HCT116 (cell line): ENCODE measurements at regions not wholly inside any gene's neighbourhood (a gene's known extent, or its start where the extent isn't known, plus 50 kb on each side); places are given as distances from the start of the nearest gene placed in this dataset.

Experiments used
- ATAC-seq: fragments of 200-7000 bp; cut with Tn5 transposase; 2 replicates; pipeline ENCODE4 v1.9.1; 2020; ENCODE audit warnings: mild to moderate bottlenecking, moderate library complexity
- BruUV-seq: library from RNA; stranded (reverse); fragments of 400-500 nt; replicated peaks from 2 replicates; lab custom pipeline; 2021; lab: Mats Ljungman, UMichigan
- CTCF ChIA-PET: fragments of 300-600 bp; sonication (Branson Sonifier 250); formaldehyde crosslinking; loops from one replicate; lab custom pipeline; 2021; ENCODE audit warnings: antibody characterized with exemption; lab: Charles Lee
- POLR2A ChIA-PET: fragments of 300-600, 350-600 bp; sonication (Branson Sonifier 250); formaldehyde crosslinking; loops from one replicate; lab custom pipeline; 2021; ENCODE audit warnings: antibody characterized with exemption; lab: Charles Lee
- RAD21 ChIA-PET, 2 experiments: fragments of 300-600 bp; sonication (Branson Sonifier 250); formaldehyde crosslinking; loops; one replicate each; lab custom pipeline; 2023; ENCODE audit warnings: low total read pairs in 2 of 2; ENCODE audit not compliant: uncharacterized antibody in 2 of 2, unreplicated experiment in 2 of 2, low non-redundant PET in 1 of 2; lab: Charles Lee
- DNase-seq: peaks from one replicate; pipeline ENCODE4 v3.0.0-alpha.2; 2010; ENCODE audit warnings: low read depth, low spot score
- H2AFZ ChIP-seq: fragments of 200-600 bp; shearing (Covaris generic), sonication (generic); 2 replicates; pipeline ENCODE4 v1.6.1; 2017; ENCODE audit warnings: low read depth, mixed run types, mixed read lengths, antibody characterized with exemption, low read length; ENCODE audit not compliant: poor library complexity, severe bottlenecking
- H3K27ac ChIP-seq: 2 replicates; pipeline ENCODE4 v1.5.1; 2012; ENCODE audit warnings: low read depth, low read length
- H3K27me3 ChIP-seq: fragments of 200-600 bp; sonication (generic); 2 replicates; pipeline ENCODE4 v1.6.1; 2016; ENCODE audit warnings: mixed run types, low read length, mixed read lengths; ENCODE audit not compliant: insufficient read depth
- H3K36me3 ChIP-seq, 2 experiments: fragments of 200-500 bp in 1 of 2; fragments of 200-600 bp in 1 of 2; sonication (Bioruptor generic) in 1 of 2; sonication (generic) in 1 of 2; 2 replicates each; pipeline versions ENCODE4 v1.5.1 to v1.6.1; 2014 to 2016; ENCODE audit warnings: low read length in 2 of 2, inconsistent platforms in 1 of 2, mixed read lengths in 1 of 2, mixed run types in 1 of 2; ENCODE audit not compliant: insufficient read depth in 2 of 2, control insufficient read depth in 1 of 2
- H3K4me1 ChIP-seq, 2 experiments: fragments of 200-600 bp in 1 of 2; sonication (generic) in 1 of 2; 2 replicates each; pipeline versions ENCODE4 v1.5.1 to v1.6.1; 2012 to 2017; ENCODE audit warnings: low read length in 2 of 2, inconsistent platforms in 1 of 2, mild to moderate bottlenecking in 1 of 2, mixed read lengths in 1 of 2, mixed run types in 1 of 2, moderate library complexity in 1 of 2; ENCODE audit not compliant: insufficient read depth in 2 of 2, control insufficient read depth in 1 of 2
- H3K4me2 ChIP-seq: fragments of 200-600 bp; sonication (generic); 2 replicates; pipeline ENCODE4 v1.6.1; 2017; ENCODE audit warnings: mixed run types, low read length, mixed read lengths
- H3K4me3 ChIP-seq, 2 experiments: fragments of 200-600 bp in 1 of 2; sonication (generic) in 1 of 2; replicated peaks in 1 of 2; 2 replicates each; pipeline ENCODE4 v1.5.1; 2011 to 2016; ENCODE audit warnings: low read length in 2 of 2, control low read depth in 1 of 2, low read depth in 1 of 2, mild to moderate bottlenecking in 1 of 2, mixed read lengths in 1 of 2, mixed run types in 1 of 2
- H3K79me2 ChIP-seq: fragments of 200-600 bp; sonication (generic); 2 replicates; pipeline ENCODE4 v1.6.1; 2017; ENCODE audit warnings: mild to moderate bottlenecking, mixed run types, low read length, moderate library complexity, mixed read lengths; ENCODE audit not compliant: insufficient read depth
- H3K9ac ChIP-seq: fragments of 200-600 bp; sonication (generic); 2 replicates; pipeline ENCODE4 v1.6.1; 2016; ENCODE audit warnings: low read length, mixed read lengths
- H3K9me2 ChIP-seq: fragments of 200-600 bp; sonication (generic), shearing (Covaris generic); 2 replicates; pipeline ENCODE4 v1.6.1; 2017; ENCODE audit warnings: mixed run types, mild to moderate bottlenecking, moderate library complexity; ENCODE audit not compliant: insufficient read depth
- H3K9me3 ChIP-seq, 2 experiments: fragments of 200-500 bp in 1 of 2; fragments of 200-600 bp in 1 of 2; sonication (Bioruptor generic) in 1 of 2; sonication (generic) in 1 of 2; 2 replicates each; pipeline ENCODE4 v1.6.1; 2014 to 2017; ENCODE audit warnings: low read length in 2 of 2, mixed read lengths in 2 of 2, inconsistent platforms in 1 of 2, low read depth in 1 of 2, mild to moderate bottlenecking in 1 of 2, mixed run types in 1 of 2, moderate library complexity in 1 of 2; ENCODE audit not compliant: control insufficient read depth in 1 of 2, insufficient read depth in 1 of 2
- H4K20me1 ChIP-seq: fragments of 200-600 bp; sonication (generic), shearing (Covaris generic); 2 replicates; pipeline ENCODE4 v1.6.1; 2017; ENCODE audit warnings: mixed run types, mild to moderate bottlenecking, moderate library complexity; ENCODE audit not compliant: insufficient read depth
- CEBPB ChIP-seq: IDR thresholded peaks from 2 replicates; pipeline ENCODE4 v1.6.1; 2012; ENCODE audit warnings: low read depth
- CTCF ChIP-seq, 3 experiments: fragments of 200-600 bp in 1 of 3; sonication (generic) in 1 of 3; IDR thresholded peaks in 2 of 3; conservative IDR thresholded peaks in 1 of 3; 2 replicates each; pipeline ENCODE4 v1.5.1; 2012 to 2017; ENCODE audit warnings: low read depth in 2 of 3, low read length in 2 of 3, antibody characterized with exemption in 1 of 3, borderline replicate concordance in 1 of 3, control low read depth in 1 of 3, mild to moderate bottlenecking in 1 of 3, mixed read lengths in 1 of 3, mixed run types in 1 of 3, moderate library complexity in 1 of 3; ENCODE audit not compliant: insufficient read depth in 1 of 3
- ELF1 ChIP-seq: IDR thresholded peaks from 2 replicates; pipeline ENCODE4 v1.6.1; 2012; ENCODE audit warnings: low read depth, borderline replicate concordance
- FOSL1 ChIP-seq: IDR thresholded peaks from 2 replicates; pipeline ENCODE4 v1.6.1; 2012; ENCODE audit warnings: low read depth
- JUND ChIP-seq: IDR thresholded peaks from 2 replicates; pipeline ENCODE4 v1.6.1; 2012
- MAX ChIP-seq: IDR thresholded peaks from 2 replicates; pipeline ENCODE4 v1.6.1; 2012
- POLR2A ChIP-seq: IDR thresholded peaks from 2 replicates; pipeline ENCODE4 v1.7.0; 2011; ENCODE audit warnings: borderline replicate concordance; ENCODE audit not compliant: insufficient read depth, insufficient read length; ENCODE audit errors: extremely low read depth
- POLR2AphosphoS5 ChIP-seq: IDR thresholded peaks from 2 replicates; pipeline ENCODE4 v1.6.1; 2011; ENCODE audit warnings: mild to moderate bottlenecking, low read depth, low read length, moderate library complexity
- REST ChIP-seq: IDR thresholded peaks from 2 replicates; pipeline ENCODE4 v1.6.1; 2012; ENCODE audit warnings: low read depth
- SIN3A ChIP-seq: IDR thresholded peaks from 2 replicates; pipeline ENCODE4 v1.6.1; 2012; ENCODE audit warnings: low read depth
- SRF ChIP-seq: IDR thresholded peaks from 2 replicates; pipeline ENCODE4 v1.6.1; 2012; ENCODE audit warnings: low read depth
- YY1 ChIP-seq: IDR thresholded peaks from 2 replicates; pipeline ENCODE4 v1.6.1; 2011; ENCODE audit warnings: low read length, low read depth, moderate library complexity, mild to moderate bottlenecking; ENCODE audit not compliant: insufficient replicate concordance; ENCODE audit errors: extremely low read depth
- ZBTB33 ChIP-seq: IDR thresholded peaks from 2 replicates; pipeline ENCODE4 v1.6.1; 2011; ENCODE audit warnings: mild to moderate bottlenecking, low read length, moderate library complexity; ENCODE audit not compliant: insufficient replicate concordance; ENCODE audit errors: extremely low read depth
- ZFX ChIP-seq: fragments of 450-650 bp; IDR thresholded peaks from 2 replicates; pipeline ENCODE4 v1.6.1; 2017
- ZNF274 ChIP-seq: fragments of 200-500 bp; sonication (Bioruptor generic); IDR thresholded peaks from 2 replicates; pipeline ENCODE4 v1.6.1; 2014; ENCODE audit warnings: mild to moderate bottlenecking, low read depth, low read length, inconsistent platforms
- intact Hi-C: fragments of 100-400 bp; cut with micrococcal nuclease; formaldehyde crosslinking; loops from 2 replicates; pipeline ENCODE4 v1.10.0; 2022

GRCh38 chr4:18767921-18768320 lies 746.4 kb upstream of the LCORL start:
- POLR2A ChIA-PET: no interaction called here
- no peak overlapping the region for H3K4me3 ChIP-seq
- no peaks in the 10 kb centered on the region for H3K36me3 ChIP-seq
- no TSS peak for BruUV-seq
- no peaks in the 10 kb centered on the region for H3K9me3 ChIP-seq
- no peak overlapping the region for H3K27ac ChIP-seq
- no peaks in the 10 kb centered on the region for H3K9me2 ChIP-seq
- CTCF ChIA-PET: no interaction called here
- no peaks in the 10 kb centered on the region for H3K79me2 ChIP-seq
- ATAC-seq: no peak
- TF ChIP-seq CEBPB: no peak
- TF ChIP-seq ZBTB33: no peak
- TF ChIP-seq REST: no peak
- TF ChIP-seq YY1: no peak
- TF ChIP-seq CTCF (IDR thresholded peaks at IDR 0.05 in 2 of 3, conservative IDR thresholded peaks at IDR 0.05 in 1 of 3; ENCODE audit: borderline replicate concordance in 1 of 3, insufficient read depth in 1 of 3, low read depth in 2 of 3, low read length in 2 of 3): no peak
- TF ChIP-seq JUND: no peak
- TF ChIP-seq ELF1: no peak
- TF ChIP-seq SIN3A: no peak
- TF ChIP-seq ZNF274: no peak
- TF ChIP-seq MAX: no peak
- TF ChIP-seq FOSL1: no peak
- TF ChIP-seq SRF: no peak
- TF ChIP-seq ZFX: no peak
- no peak for TF ChIP-seq POLR2AphosphoS5
- TF ChIP-seq POLR2A: no peak
- RAD21 ChIA-PET: no interaction called here
- DNase-seq: no peak
- H3K4me2 ChIP-seq: no peak overlapping the region
- no peaks in the 10 kb centered on the region for H3K4me1 ChIP-seq
- no peak overlapping the region for H3K9ac ChIP-seq
- H3K27me3 ChIP-seq: no peaks in the 10 kb centered on the region
- intact Hi-C loops: no loop called here
- H2AFZ ChIP-seq: no peak overlapping the region
- H4K20me1 ChIP-seq: no peaks in the 10 kb centered on the region
